SU-DHL-6 (cell line): ENCODE measurements at regions not wholly inside any gene's neighbourhood (a gene's known extent, or its start where the extent isn't known, plus 50 kb on each side); places are given as distances from the start of the nearest gene placed in this dataset.

Experiments
- CTCF ChIP-seq: fragments of 200-600 bp; sonication (generic); IDR thresholded peaks from one replicate; pipeline ENCODE4 v1.5.1; 2017; ENCODE audit warnings: antibody characterized with exemption, mild to moderate bottlenecking, low read length, moderate library complexity; ENCODE audit not compliant: insufficient read depth, poor library complexity, severe bottlenecking
- EZH2phosphoT487 ChIP-seq: fragments of 200-600 bp; sonication (generic), shearing (Covaris generic); conservative IDR thresholded peaks from 2 replicates; pipeline ENCODE4 v1.6.1; 2018; ENCODE audit warnings: mild to moderate bottlenecking, antibody characterized with exemption, low read length, moderate library complexity, mixed read lengths

- TF ChIP-seq CTCF (no peak), EZH2phosphoT487 (no peak)
Measured at GRCh38 chr12:20183563-20183962, 184.8 kb upstream of the PDE3A start.
